Mucosa of descending colon (tissue), 3 donors: ENCODE measurements at regions not wholly inside any gene's neighbourhood (a gene's known extent, or its start where the extent isn't known, plus 50 kb on each side); places are given as distances from the start of the nearest gene placed in this dataset.

ENCODE experiments used
- ATAC-seq: fragments of 200-7000 bp; cut with Tn5 transposase; one replicate; pipeline ENCODE4 v1.9.1; 2020; ENCODE audit warnings: mild to moderate bottlenecking, moderate library complexity
- DNase-seq, 3 donors: peaks; one replicate each; pipeline ENCODE4 v3.0.0-alpha.2; 2020
- H3K36me3 ChIP-seq: fragments of 200-600 bp; one replicate; pipeline ENCODE4 v1.8.0; 2021; ENCODE audit warnings: low read depth, mild to moderate bottlenecking
- H3K4me1 ChIP-seq: fragments of 200-600 bp; one replicate; pipeline ENCODE4 v1.8.0; 2021; ENCODE audit warnings: low read depth, mild to moderate bottlenecking
- H3K4me3 ChIP-seq: fragments of 200-600 bp; one replicate; pipeline ENCODE4 v1.8.0; 2021; ENCODE audit warnings: mild to moderate bottlenecking
- H3K9me3 ChIP-seq: fragments of 200-600 bp; one replicate; pipeline ENCODE4 v1.8.0; 2021; ENCODE audit warnings: mild to moderate bottlenecking
- intact Hi-C, 2 donors: fragments of 100-400 bp; cut with DNase I in 1 of 2; cut with micrococcal nuclease in 1 of 2; formaldehyde crosslinking; loops; one replicate each; pipeline versions ENCODE4 v1.11.0 to v1.11.1; 2022; cut with DNase I, micrococcal nuclease
- TF ChIP-seq, protein P1 (sequence below): fragments of 200-600 bp; IDR thresholded peaks from one replicate; pipeline ENCODE4 v1.8.0; 2022; ENCODE audit warnings: antibody characterized with exemption, mild to moderate bottlenecking
- donor health status: DM: no; HTN: no; CAD: no; lungs with moderate emphysema.
- donor health status: DM: no; HTN: no; CAD: no.
- donor health status: DM: no; HTN: yes; CAD: no.

DNA sequence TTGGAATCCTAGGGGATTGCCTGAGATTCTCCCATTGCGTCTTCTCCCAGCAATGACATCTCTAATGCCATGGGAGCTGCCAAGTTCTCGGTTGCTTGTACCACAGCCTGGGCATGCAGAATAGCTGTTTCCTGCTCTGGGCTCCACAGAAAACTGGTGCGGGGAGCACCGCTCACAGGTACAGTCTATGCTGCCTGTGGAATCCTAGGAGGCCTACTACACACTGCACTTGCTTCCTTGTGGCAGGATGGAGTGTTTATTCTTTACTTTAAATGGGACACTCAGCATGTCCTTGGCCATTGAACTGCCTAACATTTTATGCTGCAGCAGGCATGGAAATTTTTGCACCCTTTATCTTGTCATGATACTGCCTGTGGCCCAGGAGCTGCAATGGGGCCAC, 378.8 kb upstream of the SHH start:
- Histone ChIP-seq H3K36me3 (no peaks in the 10 kb centered on the region), H3K4me3 (no peak overlapping the region), H3K9me3 (no peaks in the 10 kb centered on the region), H3K4me1 (no peaks in the 10 kb centered on the region)
- TF ChIP-seq, protein P1, sequence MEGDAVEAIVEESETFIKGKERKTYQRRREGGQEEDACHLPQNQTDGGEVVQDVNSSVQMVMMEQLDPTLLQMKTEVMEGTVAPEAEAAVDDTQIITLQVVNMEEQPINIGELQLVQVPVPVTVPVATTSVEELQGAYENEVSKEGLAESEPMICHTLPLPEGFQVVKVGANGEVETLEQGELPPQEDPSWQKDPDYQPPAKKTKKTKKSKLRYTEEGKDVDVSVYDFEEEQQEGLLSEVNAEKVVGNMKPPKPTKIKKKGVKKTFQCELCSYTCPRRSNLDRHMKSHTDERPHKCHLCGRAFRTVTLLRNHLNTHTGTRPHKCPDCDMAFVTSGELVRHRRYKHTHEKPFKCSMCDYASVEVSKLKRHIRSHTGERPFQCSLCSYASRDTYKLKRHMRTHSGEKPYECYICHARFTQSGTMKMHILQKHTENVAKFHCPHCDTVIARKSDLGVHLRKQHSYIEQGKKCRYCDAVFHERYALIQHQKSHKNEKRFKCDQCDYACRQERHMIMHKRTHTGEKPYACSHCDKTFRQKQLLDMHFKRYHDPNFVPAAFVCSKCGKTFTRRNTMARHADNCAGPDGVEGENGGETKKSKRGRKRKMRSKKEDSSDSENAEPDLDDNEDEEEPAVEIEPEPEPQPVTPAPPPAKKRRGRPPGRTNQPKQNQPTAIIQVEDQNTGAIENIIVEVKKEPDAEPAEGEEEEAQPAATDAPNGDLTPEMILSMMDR, result no peak
- intact Hi-C loops, result no loop called here
- DNase-seq, result no peak
- no peak for ATAC-seq

DNA sequence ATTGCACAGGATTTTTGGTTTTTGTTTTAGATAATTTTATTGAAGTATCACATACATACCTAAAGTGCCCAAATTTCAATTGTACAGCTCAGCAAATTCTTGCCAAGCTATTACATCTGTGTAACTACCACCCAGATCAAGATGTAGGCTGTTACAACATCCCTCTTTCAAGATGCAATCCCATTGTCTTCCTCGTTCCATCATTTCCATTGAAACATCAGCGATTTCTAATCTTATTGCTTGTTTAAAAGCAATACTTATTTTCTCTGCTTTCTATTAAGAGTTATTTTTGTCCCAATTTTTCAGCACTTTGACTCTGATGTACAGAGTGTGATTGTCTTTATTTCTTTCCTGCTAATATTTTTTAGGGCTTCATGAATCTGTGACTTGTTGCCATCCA, 372.8 kb upstream of the SHH start:
- no peaks in the 10 kb centered on the region for H3K36me3 ChIP-seq
- H3K9me3 ChIP-seq, result no peaks in the 10 kb centered on the region
- H3K4me1 ChIP-seq, result no peaks in the 10 kb centered on the region
- intact Hi-C loops, result no loop called here
- TF ChIP-seq, protein P1, result no peak
- ATAC-seq (no peak), DNase-seq (no peak)
- H3K4me3 ChIP-seq, result no peak overlapping the region

DNA sequence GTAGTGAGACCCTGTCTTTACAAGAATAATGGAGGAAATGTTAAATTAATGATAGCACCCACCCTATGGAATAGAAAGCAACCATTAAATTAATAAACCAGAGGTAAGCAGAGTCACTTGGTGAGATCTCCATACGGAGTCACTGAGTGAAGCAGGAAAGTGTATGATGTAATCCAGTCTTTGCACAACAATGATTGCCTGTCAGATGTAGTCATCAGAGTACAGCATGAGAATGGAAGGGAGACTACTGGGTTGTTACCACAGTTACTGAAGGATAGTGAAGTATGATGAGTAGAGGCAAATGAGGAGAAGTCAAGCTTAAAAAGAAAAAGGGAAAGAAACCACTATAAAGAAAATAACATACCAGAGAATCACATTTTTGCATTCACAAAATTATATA, 371.9 kb upstream of the SHH start:
- Histone ChIP-seq H3K36me3 (no peaks in the 10 kb centered on the region), H3K4me3 (no peak overlapping the region), H3K4me1 (no peaks in the 10 kb centered on the region), H3K9me3 (no peaks in the 10 kb centered on the region)
- intact Hi-C loops, result no loop called here
- DNase-seq (no peak), ATAC-seq (no peak)
- TF ChIP-seq, protein P1, result no peak

DNA sequence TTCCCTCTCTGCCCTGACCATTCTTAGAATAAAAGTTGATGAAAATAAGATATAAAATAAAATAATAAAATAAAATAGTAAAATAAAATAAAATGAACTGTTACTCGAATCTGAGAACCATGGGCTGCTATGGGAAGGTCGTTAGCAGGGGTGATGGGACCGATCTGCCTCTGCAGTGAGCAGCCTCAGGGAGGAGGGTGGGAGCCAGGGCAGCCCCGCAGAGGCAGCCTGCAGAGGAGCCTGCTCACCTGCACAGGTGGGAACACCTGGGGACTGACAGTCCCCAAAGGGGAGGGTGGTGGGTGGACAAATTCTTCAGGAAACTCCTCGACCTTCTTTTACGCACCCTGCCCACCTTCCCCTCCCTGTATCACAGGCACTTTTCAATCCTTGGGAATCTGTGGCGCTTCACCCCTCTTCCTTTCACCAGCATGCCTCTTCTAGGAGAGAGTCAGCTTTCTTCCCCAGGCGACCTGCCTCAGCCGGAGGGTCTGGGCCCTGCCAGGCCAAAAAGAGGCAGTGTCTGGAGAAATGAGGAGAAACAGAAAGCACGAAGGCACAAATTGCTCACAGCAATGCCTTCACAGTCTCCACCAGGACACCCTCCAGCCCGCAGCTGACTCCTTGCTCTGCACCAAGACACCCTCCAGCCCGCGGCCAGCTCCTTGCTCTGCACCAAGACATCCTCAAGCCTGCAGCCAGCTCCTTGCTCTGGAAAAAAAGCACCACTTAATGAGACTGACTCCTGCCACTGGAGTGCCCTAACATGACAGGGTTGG, 368.4 kb upstream of the SHH start:
- DNase-seq, result no peak
- Histone ChIP-seq H3K4me3 (no peak overlapping the region), H3K9me3 (no peaks in the 10 kb centered on the region), H3K4me1 (no peaks in the 10 kb centered on the region), H3K36me3 (no peaks in the 10 kb centered on the region)
- TF ChIP-seq, protein P1, result no peak
- intact Hi-C loops, result no loop called here
- no peak for ATAC-seq

DNA sequence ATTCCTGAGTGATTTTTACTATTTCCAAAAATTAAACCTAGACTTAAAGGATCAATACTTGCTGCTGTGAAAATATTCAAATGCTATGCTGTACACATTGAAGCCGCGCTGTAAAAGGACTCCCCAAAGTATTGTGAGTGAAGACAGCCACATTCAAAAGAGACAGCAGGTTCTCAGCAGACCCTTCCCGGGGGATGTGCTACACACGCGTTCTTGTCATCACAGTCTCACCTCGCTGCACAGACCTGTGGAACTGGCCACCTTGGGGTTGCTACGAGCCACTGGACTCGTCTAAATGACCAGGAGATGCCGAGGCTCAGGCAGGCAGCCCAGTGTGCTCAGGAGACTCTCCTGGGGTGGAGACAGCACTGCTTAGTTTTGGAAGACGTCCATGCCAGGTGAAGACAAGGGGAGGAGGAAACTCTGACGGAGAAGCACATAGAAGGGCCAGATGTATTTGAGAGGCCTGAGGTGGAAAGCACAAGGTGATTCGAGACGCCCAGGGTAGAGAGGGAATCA, 367.7 kb upstream of the SHH start:
- ATAC-seq, result no peak
- intact Hi-C loops, result no loop called here
- Histone ChIP-seq H3K9me3 (no peaks in the 10 kb centered on the region), H3K4me1 (no peaks in the 10 kb centered on the region), H3K4me3 (no peak overlapping the region), H3K36me3 (no peaks in the 10 kb centered on the region)
- TF ChIP-seq, protein P1, result no peak
- DNase-seq, result no peak
